Activated CD8-positive, alpha-beta T cell treated with anti-CD3 and anti-CD28 coated beads, Interleukin-2, amount 10 ng/mL, durations not matched to agents 7 days and 5 days (primary cell): ENCODE measurements at regions not wholly inside any gene's neighbourhood (a gene's known extent, or its start where the extent isn't known, plus 50 kb on each side); places are given as distances from the start of the nearest gene placed in this dataset.
"Not testable (repeated sequence)": the region's sequence is repeated elsewhere in the genome, so short reads cannot be mapped to it uniquely, and the experiment has no call there.

Source experiments
- ATAC-seq: fragments of 150-1000 bp; cut with Tn5 transposase; one replicate; pipeline ENCODE4 v1.10.0; 2021; ENCODE audit warnings: moderate library complexity
- CTCF ChIA-PET: fragments of 350-600 bp; sonication (Branson Sonifier 250); formaldehyde crosslinking; loops from one replicate; lab custom pipeline; 2021; ENCODE audit warnings: antibody characterized with exemption; lab: Charles Lee
- POLR2A ChIA-PET: fragments of 350-600 bp; sonication (Branson Sonifier 250); formaldehyde crosslinking; loops from one replicate; lab custom pipeline; 2021; ENCODE audit warnings: antibody characterized with exemption; lab: Charles Lee
- DNase-seq: peaks from one replicate; pipeline ENCODE4 v3.0.0-alpha.2; 2020
- H3K27ac Mint-ChIP-seq: one replicate; pipeline ENCODE4 v1.8.0; 2021; ENCODE audit warnings: mild to moderate bottlenecking, mixed read lengths
- H3K27me3 Mint-ChIP-seq: one replicate; pipeline ENCODE4 v1.8.0; 2021; ENCODE audit warnings: low read depth, mixed read lengths
- H3K36me3 Mint-ChIP-seq: one replicate; pipeline ENCODE4 v1.8.0; 2021; ENCODE audit warnings: low read depth, mixed read lengths
- H3K4me1 Mint-ChIP-seq: one replicate; pipeline ENCODE4 v1.8.0; 2021; ENCODE audit warnings: low read depth, mixed read lengths
- H3K4me3 Mint-ChIP-seq: one replicate; pipeline ENCODE4 v1.8.0; 2021; ENCODE audit warnings: mild to moderate bottlenecking, mixed read lengths
- H3K9me3 Mint-ChIP-seq: one replicate; pipeline ENCODE4 v1.8.0; 2022; ENCODE audit warnings: mixed read lengths; ENCODE audit not compliant: insufficient read depth

DNA sequence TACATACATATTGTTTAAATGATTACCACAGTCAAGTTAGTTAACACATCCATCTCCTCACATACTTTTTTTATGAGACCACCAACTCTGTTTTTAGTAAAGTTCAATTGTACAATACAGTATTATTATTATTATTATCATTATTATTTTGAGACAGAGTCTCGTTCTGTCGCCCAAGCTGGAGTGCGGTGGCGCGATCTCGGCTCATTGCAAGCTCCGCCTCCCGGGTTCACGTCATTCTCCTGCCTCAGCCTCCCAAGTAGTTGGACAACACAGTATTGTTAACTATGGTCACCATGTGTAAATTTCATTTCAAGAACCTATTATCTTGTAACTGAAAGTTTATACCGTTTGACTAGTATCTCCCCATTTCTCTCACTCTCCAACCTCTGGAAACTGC lies 942.0 kb upstream of the FBXO33 start:
- Mint-ChIP-seq H3K27me3 (no peaks in the 10 kb centered on the region), H3K36me3 (no peaks in the 10 kb centered on the region), H3K4me3 (no peak overlapping the region), H3K27ac (no peak overlapping the region), H3K9me3 (peaks cover 7% of the 10 kb centered on the region), H3K4me1 (no peaks in the 10 kb centered on the region)
- no peak for ATAC-seq
- DNase-seq: no peak
- ChIA-PET CTCF (no interaction called here), POLR2A (no interaction called here)

DNA sequence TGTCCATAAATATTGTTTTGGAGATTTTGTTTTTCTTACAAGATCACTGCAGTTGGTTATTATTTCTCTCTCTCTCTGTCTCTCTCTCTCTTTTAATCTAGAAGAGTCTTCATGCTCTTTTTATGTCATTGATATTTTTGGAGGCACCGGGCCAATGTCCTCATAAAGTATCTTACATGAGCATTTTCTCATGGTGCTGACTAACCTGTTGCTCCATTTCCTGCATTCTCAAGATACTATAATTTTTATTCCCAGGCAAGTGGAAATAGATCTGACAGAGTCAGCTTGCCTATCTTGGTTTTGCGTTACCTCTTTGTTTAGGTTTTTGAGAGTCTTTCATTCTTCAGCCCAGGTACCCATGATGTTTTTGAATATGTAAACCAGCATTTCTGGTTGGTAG lies 938.8 kb upstream of the FBXO33 start:
- DNase-seq (no peak), ATAC-seq (no peak)
- H3K4me1 Mint-ChIP-seq: no peaks in the 10 kb centered on the region
- H3K27ac Mint-ChIP-seq: no peak overlapping the region
- ChIA-PET CTCF (no interaction called here), POLR2A (no interaction called here)
- H3K27me3 Mint-ChIP-seq: no peaks in the 10 kb centered on the region
- H3K4me3 Mint-ChIP-seq: no peak overlapping the region
- peaks cover 7% of the 10 kb centered on the region for H3K9me3 Mint-ChIP-seq
- H3K36me3 Mint-ChIP-seq: no peaks in the 10 kb centered on the region

DNA sequence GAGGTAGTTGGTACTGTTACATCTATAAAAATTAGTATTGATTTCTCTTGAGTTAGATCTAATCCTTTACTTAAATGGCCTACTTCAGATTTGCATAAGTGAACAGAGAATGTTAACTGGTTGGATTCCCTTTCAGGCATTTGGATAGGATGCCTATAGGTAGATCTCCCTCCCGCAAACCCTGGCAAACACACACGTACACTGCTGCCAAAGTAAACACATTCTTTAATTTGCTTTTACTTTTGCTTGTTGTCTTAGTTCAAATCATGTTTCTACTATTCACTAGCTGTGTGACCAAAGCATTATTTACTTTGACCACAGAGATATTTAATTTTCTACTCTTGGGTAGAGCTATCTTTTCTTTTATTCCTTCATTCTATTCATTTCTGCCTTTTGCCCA lies 936.1 kb upstream of the FBXO33 start:
- ChIA-PET CTCF (interaction anchor here (0.6 kb wide), 1 partner anchor 704 kb away, joined by 3 read pairs; no protein-coding TSS in a partner anchor), POLR2A (no interaction called here)
- DNase-seq (no peak), ATAC-seq (no peak)
- Mint-ChIP-seq H3K4me1 (no peaks in the 10 kb centered on the region), H3K9me3 (no peaks in the 10 kb centered on the region), H3K4me3 (no peak overlapping the region), H3K27ac (no peak overlapping the region), H3K27me3 (no peaks in the 10 kb centered on the region), H3K36me3 (no peaks in the 10 kb centered on the region)

DNA sequence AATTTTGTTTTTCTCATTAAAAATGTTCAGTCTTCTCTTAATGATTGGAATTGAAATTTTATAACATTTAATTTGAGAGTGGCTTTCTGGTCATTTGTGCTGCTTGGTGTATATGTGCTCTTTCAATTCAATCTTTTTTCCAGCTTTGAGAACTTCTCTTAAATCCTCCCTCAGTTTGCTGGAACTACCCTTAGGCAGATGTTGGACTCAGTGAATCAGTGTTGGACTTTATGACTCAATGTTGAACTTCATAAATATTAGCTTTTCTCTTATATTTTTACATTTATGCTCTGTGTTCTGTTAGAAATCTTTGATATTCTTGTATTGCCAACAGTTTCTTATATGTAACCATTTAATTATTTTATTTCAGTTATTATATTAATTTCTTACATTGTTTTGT lies 935.5 kb upstream of the FBXO33 start:
- ChIA-PET POLR2A (no interaction called here), CTCF (no interaction called here)
- Mint-ChIP-seq H3K27me3 (no peaks in the 10 kb centered on the region), H3K27ac (no peak overlapping the region), H3K9me3 (no peaks in the 10 kb centered on the region), H3K4me1 (no peaks in the 10 kb centered on the region), H3K4me3 (no peak overlapping the region), H3K36me3 (no peaks in the 10 kb centered on the region)
- DNase-seq (no peak), ATAC-seq (no peak)

DNA sequence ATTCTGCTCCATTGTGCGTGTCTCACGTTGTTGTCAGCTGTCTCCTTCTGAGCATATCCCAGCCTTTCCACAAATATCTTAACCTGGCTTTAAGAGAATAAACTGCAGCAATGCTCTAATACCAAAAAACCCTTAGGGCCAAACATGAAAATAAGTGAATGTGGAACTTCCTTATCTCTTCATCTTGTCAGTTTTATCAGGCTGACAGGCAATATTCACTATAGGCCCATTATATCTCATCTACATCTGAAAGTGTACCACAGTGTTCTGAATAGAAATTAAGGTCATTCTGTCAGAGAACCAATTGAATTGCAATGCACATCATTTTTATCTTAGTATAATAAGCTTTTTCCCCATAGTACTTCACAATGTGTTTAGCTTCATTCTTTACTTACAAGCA lies 933.1 kb upstream of the FBXO33 start:
- no peaks in the 10 kb centered on the region for H3K27me3 Mint-ChIP-seq
- no peak overlapping the region for H3K4me3 Mint-ChIP-seq
- H3K27ac Mint-ChIP-seq: no peak overlapping the region
- no peaks in the 10 kb centered on the region for H3K4me1 Mint-ChIP-seq
- POLR2A ChIA-PET: no interaction called here
- no peaks in the 10 kb centered on the region for H3K36me3 Mint-ChIP-seq
- CTCF ChIA-PET: no interaction called here
- ATAC-seq (no peak), DNase-seq (no peak)
- H3K9me3 Mint-ChIP-seq: no peaks in the 10 kb centered on the region

DNA sequence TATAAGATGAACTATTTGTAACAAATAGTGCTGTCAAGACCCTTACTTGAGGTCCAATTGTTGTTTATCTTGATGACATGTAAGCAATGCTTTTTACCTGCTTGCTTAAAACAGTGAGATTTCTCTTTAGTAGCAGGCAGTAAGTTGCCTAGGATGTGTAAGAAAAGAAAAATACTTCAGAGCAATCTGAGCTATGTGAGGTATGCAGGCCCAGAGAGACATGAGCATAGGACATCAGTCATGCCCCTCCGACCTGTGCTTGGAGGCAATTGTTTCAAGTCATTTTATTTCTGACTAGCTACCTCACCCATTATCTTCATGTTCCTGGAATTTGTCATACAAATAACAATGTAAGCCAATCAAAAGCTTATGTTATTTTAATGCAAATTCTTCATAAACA lies 930.6 kb upstream of the FBXO33 start:
- Mint-ChIP-seq H3K4me3 (no peak overlapping the region), H3K4me1 (no peaks in the 10 kb centered on the region), H3K36me3 (no peaks in the 10 kb centered on the region), H3K9me3 (no peaks in the 10 kb centered on the region), H3K27ac (no peak overlapping the region), H3K27me3 (no peaks in the 10 kb centered on the region)
- no peak for DNase-seq
- ATAC-seq: no peak
- POLR2A ChIA-PET: no interaction called here
- CTCF ChIA-PET: no interaction called here

DNA sequence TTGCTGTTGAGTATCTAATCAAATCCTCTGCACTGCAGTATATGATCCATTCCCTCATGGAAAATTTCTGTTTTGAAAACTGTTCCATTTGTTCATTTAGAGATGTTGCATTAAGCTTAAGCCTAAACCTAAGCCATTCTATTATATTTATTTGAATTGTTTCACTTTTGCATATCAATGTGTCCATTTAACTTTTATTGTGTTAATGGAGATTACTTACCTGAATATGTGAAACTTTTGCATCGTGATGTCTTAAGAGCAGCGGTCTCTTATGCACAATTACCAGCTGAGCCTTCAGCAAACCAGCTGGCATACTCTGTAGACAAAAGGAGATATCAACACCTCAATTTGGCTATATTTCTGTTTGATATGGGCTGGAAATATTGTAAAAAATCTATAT lies 922.5 kb upstream of the FBXO33 start:
- POLR2A ChIA-PET: no interaction called here
- H3K36me3 Mint-ChIP-seq: no peaks in the 10 kb centered on the region
- H3K27ac Mint-ChIP-seq: no peak overlapping the region
- no peak overlapping the region for H3K4me3 Mint-ChIP-seq
- DNase-seq (no peak), ATAC-seq (no peak)
- CTCF ChIA-PET: no interaction called here
- no peaks in the 10 kb centered on the region for H3K9me3 Mint-ChIP-seq
- no peaks in the 10 kb centered on the region for H3K27me3 Mint-ChIP-seq
- no peaks in the 10 kb centered on the region for H3K4me1 Mint-ChIP-seq

DNA sequence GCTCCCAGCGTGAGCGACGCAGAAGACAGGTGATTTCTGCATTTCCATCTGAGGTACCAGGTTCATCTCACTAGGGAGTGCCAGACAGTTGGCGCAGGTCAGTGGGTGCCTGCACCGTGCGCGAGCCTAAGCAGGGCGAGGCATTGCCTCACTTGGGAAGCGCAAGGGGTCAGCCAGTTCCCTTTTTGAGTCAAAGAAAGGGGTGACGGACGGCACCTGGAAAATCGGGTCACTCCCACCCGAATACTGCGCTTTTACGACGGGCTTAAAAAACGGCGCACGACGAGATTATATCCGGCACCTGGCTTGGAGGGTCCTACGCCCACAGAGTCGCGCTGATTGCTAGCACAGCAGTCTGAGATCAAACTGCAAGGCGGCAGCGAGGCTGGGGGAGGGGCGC lies 915.9 kb upstream of the FBXO33 start:
- H3K27ac Mint-ChIP-seq, POLR2A ChIA-PET, H3K27me3 Mint-ChIP-seq, DNase-seq, CTCF ChIA-PET, H3K36me3 Mint-ChIP-seq, H3K4me1 Mint-ChIP-seq, H3K9me3 Mint-ChIP-seq, ATAC-seq, H3K4me3 Mint-ChIP-seq: not testable (repeated sequence)

DNA sequence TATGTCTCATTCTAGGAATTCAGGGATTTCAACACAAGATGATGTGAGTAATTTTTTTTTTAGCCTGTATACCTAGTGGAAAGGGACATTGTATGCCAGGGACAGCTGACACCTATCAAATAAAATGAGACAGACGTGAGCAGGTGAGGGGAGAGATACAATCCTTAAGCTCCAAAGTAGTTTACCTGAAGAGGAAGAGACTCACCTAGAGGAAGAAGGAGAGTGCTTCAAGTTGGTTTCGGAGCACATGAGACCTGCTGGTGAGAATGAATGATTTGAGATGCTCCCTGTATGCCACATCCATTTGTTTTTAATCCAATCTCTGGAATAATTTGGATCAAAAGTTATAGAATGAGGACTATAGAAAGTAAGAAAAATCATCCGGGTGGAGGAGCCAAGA lies 915.4 kb upstream of the FBXO33 start:
- ChIA-PET CTCF (no interaction called here), POLR2A (no interaction called here)
- Mint-ChIP-seq H3K36me3 (no peaks in the 10 kb centered on the region), H3K4me1 (no peaks in the 10 kb centered on the region), H3K27ac (no peak overlapping the region), H3K27me3 (no peaks in the 10 kb centered on the region), H3K4me3 (no peak overlapping the region), H3K9me3 (peaks cover 4% of the 10 kb centered on the region)
- no peak for ATAC-seq
- no peak for DNase-seq

DNA sequence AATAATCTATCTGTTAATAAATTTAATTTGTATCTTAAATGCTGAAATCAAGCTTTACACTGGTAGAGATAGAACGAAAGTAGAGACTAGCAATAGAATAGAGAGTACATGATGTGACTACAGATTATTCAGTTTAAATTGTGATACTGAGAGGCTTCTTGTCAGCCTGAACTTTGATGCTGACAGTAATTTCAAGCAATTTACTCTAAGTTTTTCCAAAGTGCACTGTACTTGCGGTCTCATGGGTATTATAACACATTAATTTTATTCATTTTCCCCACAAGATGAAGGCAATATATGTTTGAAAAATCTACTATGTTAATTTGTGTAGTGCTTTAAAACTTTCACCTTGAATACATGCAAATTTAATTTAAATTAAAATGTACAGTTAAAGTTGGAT lies 914.0 kb upstream of the FBXO33 start:
- no peak for DNase-seq
- Mint-ChIP-seq H3K27ac (no peak overlapping the region), H3K4me1 (no peaks in the 10 kb centered on the region), H3K27me3 (no peaks in the 10 kb centered on the region), H3K36me3 (no peaks in the 10 kb centered on the region), H3K9me3 (peaks cover 6% of the 10 kb centered on the region), H3K4me3 (no peak overlapping the region)
- CTCF ChIA-PET: no interaction called here
- POLR2A ChIA-PET: no interaction called here
- ATAC-seq: no peak

DNA sequence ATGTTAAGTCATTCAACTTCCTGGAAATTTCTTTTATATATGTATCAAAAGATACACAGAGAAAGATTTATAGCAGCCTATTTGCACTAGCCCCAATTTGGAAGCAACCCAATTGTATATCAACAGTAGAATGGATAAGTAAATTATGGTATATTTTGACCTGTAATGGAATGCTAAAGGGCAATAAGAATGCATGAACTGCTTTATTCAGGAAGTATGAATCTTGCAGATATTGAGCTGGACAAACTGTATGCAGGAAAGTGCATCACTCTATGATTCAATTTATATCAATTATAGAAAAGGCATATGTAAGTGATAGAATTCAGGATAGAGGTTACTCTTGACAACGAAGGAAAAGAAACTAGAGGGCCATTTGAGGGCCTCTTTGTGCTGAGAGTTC lies 913.1 kb upstream of the FBXO33 start:
- Mint-ChIP-seq H3K4me1 (no peaks in the 10 kb centered on the region), H3K9me3 (peaks cover 6% of the 10 kb centered on the region), H3K27me3 (no peaks in the 10 kb centered on the region), H3K4me3 (no peak overlapping the region), H3K36me3 (no peaks in the 10 kb centered on the region), H3K27ac (no peak overlapping the region)
- DNase-seq: no peak
- ChIA-PET POLR2A (no interaction called here), CTCF (no interaction called here)
- ATAC-seq: no peak

DNA sequence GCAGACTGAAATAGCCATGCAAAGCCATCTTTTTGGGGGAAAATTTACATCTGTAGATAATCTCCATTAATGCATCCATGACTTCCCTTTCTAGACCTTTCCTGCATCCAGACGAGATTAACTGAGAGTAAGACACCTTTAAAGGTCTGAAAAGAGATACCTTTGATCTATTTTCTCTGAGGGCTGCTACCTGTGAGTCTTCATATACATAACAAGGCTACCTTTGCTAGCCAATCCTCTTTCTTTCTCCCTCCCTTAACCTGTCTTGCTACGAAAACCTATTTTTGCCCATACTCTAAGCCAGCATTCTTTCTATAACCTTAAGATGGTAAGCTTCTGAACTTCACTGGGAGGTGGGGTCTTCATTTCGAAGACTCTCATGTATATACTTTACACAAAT lies 908.5 kb upstream of the FBXO33 start:
- no peaks in the 10 kb centered on the region for H3K27me3 Mint-ChIP-seq
- DNase-seq (no peak), ATAC-seq (no peak)
- no peak overlapping the region for H3K4me3 Mint-ChIP-seq
- no peak overlapping the region for H3K27ac Mint-ChIP-seq
- H3K4me1 Mint-ChIP-seq: no peaks in the 10 kb centered on the region
- POLR2A ChIA-PET: no interaction called here
- H3K9me3 Mint-ChIP-seq: peaks cover 3% of the 10 kb centered on the region
- CTCF ChIA-PET: no interaction called here
- H3K36me3 Mint-ChIP-seq: no peaks in the 10 kb centered on the region

DNA sequence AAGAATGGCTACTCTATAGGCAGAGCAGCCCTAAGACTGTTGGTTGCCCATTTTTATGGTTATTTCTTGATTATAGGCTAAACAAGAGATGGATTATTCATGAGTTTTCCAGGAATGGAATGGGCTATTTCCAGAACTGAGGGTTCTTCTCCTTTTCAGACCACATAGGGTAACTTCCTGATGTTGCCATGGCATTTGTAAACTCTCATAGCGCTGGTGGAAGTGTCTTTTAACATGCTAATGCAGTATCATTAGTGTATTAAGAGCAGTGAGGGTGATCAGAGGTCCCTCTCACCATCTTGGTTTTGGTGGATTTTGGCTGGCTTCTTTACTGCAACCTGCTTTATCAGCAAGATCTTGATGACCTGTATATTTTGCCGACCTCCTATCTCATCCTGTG lies 904.6 kb upstream of the FBXO33 start:
- Mint-ChIP-seq H3K36me3 (no peaks in the 10 kb centered on the region), H3K4me1 (no peaks in the 10 kb centered on the region), H3K4me3 (no peak overlapping the region), H3K27ac (no peak overlapping the region), H3K27me3 (no peaks in the 10 kb centered on the region), H3K9me3 (no peaks in the 10 kb centered on the region)
- ChIA-PET CTCF (no interaction called here), POLR2A (no interaction called here)
- DNase-seq (no peak), ATAC-seq (no peak)
